HG02798 (cell line): ENCODE measurements at regions not wholly inside any gene's neighbourhood (a gene's known extent, or its start where the extent isn't known, plus 50 kb on each side); places are given as distances from the start of the nearest gene placed in this dataset.

Source experiments
- ATAC-seq: cut with Tn5 transposase; IDR thresholded peaks from one replicate; pipeline ENCODE4 v1.9.1; 2021; ENCODE audit warnings: mild to moderate bottlenecking; ENCODE audit not compliant: unreplicated experiment, poor library complexity

- ATAC-seq: no peak
Observed at GRCh38 chr13:91174886-91175501, 172.5 kb upstream of the MIR17HG start.

- ATAC-seq: no peak
Observed at GRCh38 chr13:91178099-91178498, 169.4 kb upstream of the MIR17HG start.

- ATAC-seq: no peak
Observed at GRCh38 chr13:91181892-91182291, 165.6 kb upstream of the MIR17HG start.

GRCh38 chr13:91184244-91184926 lies 163.1 kb upstream of the MIR17HG start:
- ATAC-seq: no peak

GRCh38 chr13:91185294-91185863 lies 162.1 kb upstream of the MIR17HG start:
- ATAC-seq: no peak

GRCh38 chr13:91187522-91187921 lies 160.0 kb upstream of the MIR17HG start:
- ATAC-seq: no peak

GRCh38 chr13:91189506-91189905 lies 158.0 kb upstream of the MIR17HG start:
- no peak for ATAC-seq

GRCh38 chr13:91193358-91193757 lies 154.1 kb upstream of the MIR17HG start:
- ATAC-seq: no peak

- no peak for ATAC-seq
Observed at GRCh38 chr13:91195789-91196188, 151.7 kb upstream of the MIR17HG start.

- peak; percentile 82 for ATAC-seq
Observed at GRCh38 chr13:91196958-91197357, 150.5 kb upstream of the MIR17HG start.

- no peak for ATAC-seq
Observed at GRCh38 chr13:91199866-91200265, 147.6 kb upstream of the MIR17HG start.

GRCh38 chr13:91200486-91200885 lies 147.0 kb upstream of the MIR17HG start:
- no peak for ATAC-seq

GRCh38 chr13:91203430-91203829 lies 144.1 kb upstream of the MIR17HG start:
- ATAC-seq: no peak

- no peak for ATAC-seq
Observed at GRCh38 chr13:91207261-91207660, 140.2 kb upstream of the MIR17HG start.

GRCh38 chr13:91211510-91211909 lies 136.0 kb upstream of the MIR17HG start:
- ATAC-seq: no peak

- no peak for ATAC-seq
Observed at GRCh38 chr13:91212231-91212630, 135.3 kb upstream of the MIR17HG start.

- ATAC-seq: no peak
Observed at GRCh38 chr13:91214031-91214430, 133.5 kb upstream of the MIR17HG start.

- no peak for ATAC-seq
Observed at GRCh38 chr13:91216928-91217700, 130.4 kb upstream of the MIR17HG start.

GRCh38 chr13:91219201-91219600 lies 128.3 kb upstream of the MIR17HG start:
- ATAC-seq: no peak

- ATAC-seq: no peak
Observed at GRCh38 chr13:91220872-91221271, 126.6 kb upstream of the MIR17HG start.

GRCh38 chr13:91228108-91228507 lies 119.4 kb upstream of the MIR17HG start:
- no peak for ATAC-seq
